ENCODE measurements at regions not wholly inside any gene's neighbourhood (a gene's known extent, or its start where the extent isn't known, plus 50 kb on each side); places are given as distances from the start of the nearest gene placed in this dataset.

- H3K9me3 ChIP-seq (ENCODE audit: control insufficient read depth, insufficient read depth, low read length) = no peaks in the 10 kb centered on the region
- no peaks in the 10 kb centered on the region for H3K9me1 ChIP-seq (ENCODE audit: insufficient read depth, low read length)
- no peaks in the 10 kb centered on the region for H3K36me3 ChIP-seq (ENCODE audit: control insufficient read depth, insufficient read depth, low read length)
- no peak overlapping the region for H2BK5ac ChIP-seq (ENCODE audit: low read depth, low read length, poor library complexity, severe bottlenecking)
- no peak overlapping the region for H2AK9ac ChIP-seq (replicated peaks; ENCODE audit: low read depth, low read length, poor library complexity)
- H2AFZ ChIP-seq (replicated peaks; ENCODE audit: low read length, poor library complexity) = no peak overlapping the region
- CTCF ChIA-PET = interaction anchor here (0.6 kb wide), 2 partner anchors 16 to 1629 kb away, joined by 5 to 7 read pairs; no protein-coding TSS in a partner anchor
- no peak for DNase-seq
- no peaks in the 10 kb centered on the region for H4K20me1 ChIP-seq (ENCODE audit: insufficient read depth, low read length)
- POLR2A ChIA-PET (ENCODE audit: unreplicated experiment) = no interaction called here
- no peak overlapping the region for H3K9ac ChIP-seq (ENCODE audit: low read depth, low read length)
- no peak overlapping the region for H4K8ac ChIP-seq (ENCODE audit: low read depth in 2 of 2, low read length in 2 of 2)
- no peaks in the 10 kb centered on the region for H3K27me3 ChIP-seq (ENCODE audit: control insufficient read depth, insufficient read depth, low read length)
- no peaks in the 10 kb centered on the region for H3K79me1 ChIP-seq (ENCODE audit: low read depth in 1 of 2, low read length in 2 of 2)
- no peak overlapping the region for H2BK120ac ChIP-seq (ENCODE audit: low read depth, low read length)
- in situ Hi-C loops (cut with MboI; ENCODE audit: low sequenced_read_pairs) = no loop called here
- TF ChIP-seq ELK1 (IDR thresholded peaks at IDR 0.05; ENCODE audit: borderline replicate concordance, low read depth, low read length) (no peak), MAZ (IDR thresholded peaks at IDR 0.05; ENCODE audit: borderline replicate concordance, low read depth, low read length) (no peak), POLR2A (IDR thresholded peaks at IDR 0.05; ENCODE audit: low read depth, low read length) (no peak), SMC3 (IDR thresholded peaks at IDR 0.05; ENCODE audit: low read depth, low read length) (no peak), CEBPB (IDR thresholded peaks at IDR 0.05; ENCODE audit: low read depth, low read length) (no peak), RAD21 (IDR thresholded peaks at IDR 0.05; ENCODE audit: low read length) (no peak), RCOR1 (IDR thresholded peaks at IDR 0.05; ENCODE audit: insufficient replicate concordance, low read length) (no peak), NFE2L2 (IDR thresholded peaks at IDR 0.05; ENCODE audit: low read depth, low read length) (no peak)
- 70% methylated on average over 2 of the region's 11 CpGs; no CpG with 5 or more reads in 1 of the 2 experiments for WGBS, 2 experiments (ENCODE audit: extremely low coverage in 2 of 2, insufficient read length in 1 of 2)
- H4K91ac ChIP-seq (ENCODE audit: insufficient read depth, low read depth, low read length) = no peak overlapping the region
- ATAC-seq (ENCODE audit: low read depth) = no peak
- H3K23ac ChIP-seq (ENCODE audit: low read depth, low read length) = no peak overlapping the region
- dilution Hi-C loops (cut with HindIII; ENCODE audit: low sequenced_read_pairs, unreplicated experiment) = no loop called here
- H3K4me3 ChIP-seq (ENCODE audit: insufficient read depth, low read depth, low read length) = no peak overlapping the region
- BruUV-seq (replicated peaks) = no TSS peak
- H2BK15ac ChIP-seq (ENCODE audit: low read depth, low read length) = no peak overlapping the region
- peak overlapping the region; percentile 43; the same call in 1 of the 2 replicates for H2AK5ac ChIP-seq (ENCODE audit: low read depth, low read length)
- intact Hi-C loops (cut with micrococcal nuclease) = no loop called here
- no peaks in the 10 kb centered on the region for H3K4me1 ChIP-seq (ENCODE audit: control insufficient read depth, insufficient read depth, low read length)
- H3K56ac ChIP-seq (ENCODE audit: extremely low read depth, insufficient read depth, low read length) = no peak overlapping the region
- no peak overlapping the region for H3K27ac ChIP-seq (ENCODE audit: insufficient read depth, low read length)
- no peak overlapping the region for H3K14ac ChIP-seq (replicated peaks; ENCODE audit: low read depth, low read length)
- H2BK20ac ChIP-seq (ENCODE audit: low read depth, low read length) = no peak overlapping the region
- no peak overlapping the region for H3K18ac ChIP-seq (ENCODE audit: low read depth, low read length)
- H3K4me2 ChIP-seq (ENCODE audit: low read depth, low read length) = no peak overlapping the region
- H3K4ac ChIP-seq (ENCODE audit: low read depth, low read length) = no peak overlapping the region
- H4K5ac ChIP-seq (ENCODE audit: low read depth, low read length) = no peak overlapping the region
Observed at GRCh38 chr16:48462106-48462740, 77.0 kb upstream of the SIAH1 start.

All from IMR-90 (cell line).